ENCODE measurements at regions not wholly inside any gene's neighbourhood (a gene's known extent, or its start where the extent isn't known, plus 50 kb on each side); places are given as distances from the start of the nearest gene placed in this dataset.

GRCh38 chr6:81853975-81854374, 101.5 kb upstream of the TENT5A start:
- Histone ChIP-seq H3K27ac (no peak overlapping the region), H3K4me1 (no peaks in the 10 kb centered on the region), H3K36me3 (no peaks in the 10 kb centered on the region), H3K9me3 (no peaks in the 10 kb centered on the region), H3K4me3 (no peak overlapping the region), H3K27me3 (no peaks in the 10 kb centered on the region)
- 89 to 92% methylated on average over 2 of the region's 2 CpGs for WGBS, 2 donors
- no peak for TF ChIP-seq CTCF (IDR thresholded peaks at IDR 0.05)
- TF ChIP-seq POLR2A (IDR thresholded peaks at IDR 0.05) = no peak
- DNase-seq = no peak
- intact Hi-C loops (cut with DNase I) = no loop called here

DNA sequence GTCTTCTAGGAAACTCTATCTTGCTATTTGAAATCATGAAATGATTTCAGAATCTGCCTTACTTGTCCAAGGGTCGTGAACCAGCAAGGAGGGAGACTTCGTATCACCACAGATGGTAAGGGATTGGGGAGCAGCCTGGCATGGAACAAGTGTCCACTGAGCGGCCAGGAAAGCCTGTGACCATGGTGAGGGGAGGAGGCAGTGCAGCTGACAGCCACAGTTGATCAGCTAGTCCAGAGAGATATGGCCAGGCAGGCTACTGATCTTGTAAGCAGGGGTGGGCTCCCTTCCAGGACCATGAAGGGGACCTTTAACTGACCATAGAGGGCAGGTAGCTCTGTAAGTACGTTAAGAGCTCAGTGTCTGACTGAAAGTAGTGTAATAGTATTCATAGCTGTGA, 96.8 kb upstream of the TENT5A start:
- Histone ChIP-seq H3K36me3 (no peaks in the 10 kb centered on the region), H3K27me3 (no peaks in the 10 kb centered on the region), H3K4me1 (no peaks in the 10 kb centered on the region), H3K9me3 (no peaks in the 10 kb centered on the region), H3K27ac (no peak overlapping the region), H3K4me3 (no peak overlapping the region)
- no peak for TF ChIP-seq CTCF (IDR thresholded peaks at IDR 0.05)
- no peak for TF ChIP-seq POLR2A (IDR thresholded peaks at IDR 0.05)
- DNase-seq = no peak
- intact Hi-C loops (cut with DNase I) = no loop called here
- 52 to 58% methylated on average over 4 of the region's 4 CpGs for WGBS, 2 donors

- no peak for DNase-seq
- Histone ChIP-seq H3K9me3 (no peaks in the 10 kb centered on the region), H3K4me3 (no peak overlapping the region), H3K36me3 (no peaks in the 10 kb centered on the region), H3K4me1 (no peaks in the 10 kb centered on the region), H3K27ac (no peak overlapping the region), H3K27me3 (no peaks in the 10 kb centered on the region)
- intact Hi-C loops (cut with DNase I) = no loop called here
- TF ChIP-seq CTCF (IDR thresholded peaks at IDR 0.05) (no peak), POLR2A (IDR thresholded peaks at IDR 0.05) (no peak)
- 84 to 88% methylated on average over 3 of the region's 3 CpGs for WGBS, 2 donors
Measured at GRCh38 chr6:81847866-81848265, 95.4 kb upstream of the TENT5A start.

GRCh38 chr6:81844686-81845085, 92.2 kb upstream of the TENT5A start:
- Histone ChIP-seq H3K4me1 (no peaks in the 10 kb centered on the region), H3K9me3 (no peaks in the 10 kb centered on the region), H3K4me3 (no peak overlapping the region), H3K27ac (no peak overlapping the region), H3K27me3 (no peaks in the 10 kb centered on the region), H3K36me3 (no peaks in the 10 kb centered on the region)
- WGBS, 2 donors = 85 to 93% methylated on average over 2 of the region's 2 CpGs
- DNase-seq = no peak
- TF ChIP-seq CTCF (IDR thresholded peaks at IDR 0.05) = no peak
- TF ChIP-seq POLR2A (IDR thresholded peaks at IDR 0.05) = no peak
- intact Hi-C loops (cut with DNase I) = no loop called here

GRCh38 chr6:81843302-81843701, 90.8 kb upstream of the TENT5A start:
- H3K4me3 ChIP-seq = no peak overlapping the region
- H3K9me3 ChIP-seq = no peaks in the 10 kb centered on the region
- no peaks in the 10 kb centered on the region for H3K4me1 ChIP-seq
- no peaks in the 10 kb centered on the region for H3K27me3 ChIP-seq
- 25 to 34% methylated on average over 2 of the region's 2 CpGs for WGBS, 2 donors
- no peak overlapping the region for H3K27ac ChIP-seq
- DNase-seq = no peak
- no peaks in the 10 kb centered on the region for H3K36me3 ChIP-seq
- intact Hi-C loops (cut with DNase I) = no loop called here
- TF ChIP-seq CTCF (IDR thresholded peaks at IDR 0.05) = no peak
- TF ChIP-seq POLR2A (IDR thresholded peaks at IDR 0.05) = no peak

Measured in esophagus squamous epithelium (tissue), 5 donors.